ENCODE measurements at regions not wholly inside any gene's neighbourhood (a gene's known extent, or its start where the extent isn't known, plus 50 kb on each side); places are given as distances from the start of the nearest gene placed in this dataset.

- TF ChIP-seq MYNN (IDR thresholded peaks at IDR 0.05): no peak
- TF ChIP-seq MYNN (CRISPR knock-in tag; IDR thresholded peaks at IDR 0.05): no peak
- TF ChIP-seq CUX1 (CRISPR knock-in tag; IDR thresholded peaks at IDR 0.05): no peak
- no peak for TF ChIP-seq POLR2A (conservative IDR thresholded peaks at IDR 0.05)
- TF ChIP-seq, protein P1, sequence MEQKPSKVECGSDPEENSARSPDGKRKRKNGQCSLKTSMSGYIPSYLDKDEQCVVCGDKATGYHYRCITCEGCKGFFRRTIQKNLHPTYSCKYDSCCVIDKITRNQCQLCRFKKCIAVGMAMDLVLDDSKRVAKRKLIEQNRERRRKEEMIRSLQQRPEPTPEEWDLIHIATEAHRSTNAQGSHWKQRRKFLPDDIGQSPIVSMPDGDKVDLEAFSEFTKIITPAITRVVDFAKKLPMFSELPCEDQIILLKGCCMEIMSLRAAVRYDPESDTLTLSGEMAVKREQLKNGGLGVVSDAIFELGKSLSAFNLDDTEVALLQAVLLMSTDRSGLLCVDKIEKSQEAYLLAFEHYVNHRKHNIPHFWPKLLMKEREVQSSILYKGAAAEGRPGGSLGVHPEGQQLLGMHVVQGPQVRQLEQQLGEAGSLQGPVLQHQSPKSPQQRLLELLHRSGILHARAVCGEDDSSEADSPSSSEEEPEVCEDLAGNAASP (IDR thresholded peaks at IDR 0.05): no peak
- TF ChIP-seq ZNF146 (CRISPR knock-in tag; IDR thresholded peaks at IDR 0.05; ENCODE audit: unreplicated experiment): no peak
- TF ChIP-seq TSHZ1 (CRISPR knock-in tag; IDR thresholded peaks at IDR 0.05): no peak
- no peak for TF ChIP-seq CHD4 (IDR thresholded peaks at IDR 0.05; ENCODE audit: insufficient read depth, insufficient replicate concordance, low read depth, low read length, poor library complexity, severe bottlenecking)
- TF ChIP-seq, protein P2, sequence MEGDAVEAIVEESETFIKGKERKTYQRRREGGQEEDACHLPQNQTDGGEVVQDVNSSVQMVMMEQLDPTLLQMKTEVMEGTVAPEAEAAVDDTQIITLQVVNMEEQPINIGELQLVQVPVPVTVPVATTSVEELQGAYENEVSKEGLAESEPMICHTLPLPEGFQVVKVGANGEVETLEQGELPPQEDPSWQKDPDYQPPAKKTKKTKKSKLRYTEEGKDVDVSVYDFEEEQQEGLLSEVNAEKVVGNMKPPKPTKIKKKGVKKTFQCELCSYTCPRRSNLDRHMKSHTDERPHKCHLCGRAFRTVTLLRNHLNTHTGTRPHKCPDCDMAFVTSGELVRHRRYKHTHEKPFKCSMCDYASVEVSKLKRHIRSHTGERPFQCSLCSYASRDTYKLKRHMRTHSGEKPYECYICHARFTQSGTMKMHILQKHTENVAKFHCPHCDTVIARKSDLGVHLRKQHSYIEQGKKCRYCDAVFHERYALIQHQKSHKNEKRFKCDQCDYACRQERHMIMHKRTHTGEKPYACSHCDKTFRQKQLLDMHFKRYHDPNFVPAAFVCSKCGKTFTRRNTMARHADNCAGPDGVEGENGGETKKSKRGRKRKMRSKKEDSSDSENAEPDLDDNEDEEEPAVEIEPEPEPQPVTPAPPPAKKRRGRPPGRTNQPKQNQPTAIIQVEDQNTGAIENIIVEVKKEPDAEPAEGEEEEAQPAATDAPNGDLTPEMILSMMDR (IDR thresholded peaks at IDR 0.05 in 2 of 3, conservative IDR thresholded peaks at IDR 0.05 in 1 of 3; ENCODE audit: insufficient read depth in 2 of 3, low read depth in 1 of 3, low read length in 3 of 3): no peak
- no peak for TF ChIP-seq MEF2A (IDR thresholded peaks at IDR 0.05; ENCODE audit: control insufficient read depth, low read depth, low read length)
- TF ChIP-seq, protein P3, sequence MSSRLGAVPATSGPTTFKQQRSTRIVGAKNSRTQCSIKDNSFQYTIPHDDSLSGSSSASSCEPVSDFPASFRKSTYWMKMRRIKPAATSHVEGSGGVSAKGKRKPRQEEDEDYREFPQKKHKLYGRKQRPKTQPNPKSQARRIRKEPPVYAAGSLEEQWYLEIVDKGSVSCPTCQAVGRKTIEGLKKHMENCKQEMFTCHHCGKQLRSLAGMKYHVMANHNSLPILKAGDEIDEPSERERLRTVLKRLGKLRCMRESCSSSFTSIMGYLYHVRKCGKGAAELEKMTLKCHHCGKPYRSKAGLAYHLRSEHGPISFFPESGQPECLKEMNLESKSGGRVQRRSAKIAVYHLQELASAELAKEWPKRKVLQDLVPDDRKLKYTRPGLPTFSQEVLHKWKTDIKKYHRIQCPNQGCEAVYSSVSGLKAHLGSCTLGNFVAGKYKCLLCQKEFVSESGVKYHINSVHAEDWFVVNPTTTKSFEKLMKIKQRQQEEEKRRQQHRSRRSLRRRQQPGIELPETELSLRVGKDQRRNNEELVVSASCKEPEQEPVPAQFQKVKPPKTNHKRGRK (tag; IDR thresholded peaks at IDR 0.05): no peak
- no peak for TF ChIP-seq ARNT (IDR thresholded peaks at IDR 0.05)
- TF ChIP-seq STAT5B (CRISPR knock-in tag; IDR thresholded peaks at IDR 0.05): no peak
Observed at GRCh38 chr2:107534926-107535325, 291.8 kb upstream of the RGPD4 start.

All from K562 (cell line).